Neural crest cell (in vitro differentiated cells): ENCODE measurements at regions not wholly inside any gene's neighbourhood (a gene's known extent, or its start where the extent isn't known, plus 50 kb on each side); places are given as distances from the start of the nearest gene placed in this dataset.
"Not testable (repeated sequence)": the region's sequence is repeated elsewhere in the genome, so short reads cannot be mapped to it uniquely, and the experiment has no call there.

Experiments used
- DNase-seq: peaks from one replicate; pipeline ENCODE4 v3.0.0; 2021; ENCODE audit warnings: low read depth, mixed read lengths, low spot score
- H3K27ac Mint-ChIP-seq: one replicate; pipeline ENCODE4 v1.8.0; 2021; ENCODE audit warnings: mild to moderate bottlenecking, mixed read lengths; ENCODE audit not compliant: unreplicated experiment
- H3K27me3 Mint-ChIP-seq: 2 replicates; pipeline ENCODE4 v1.8.0; 2021; ENCODE audit warnings: low read depth, mild to moderate bottlenecking, mixed read lengths
- H3K36me3 Mint-ChIP-seq: 2 replicates; pipeline ENCODE4 v1.8.0; 2021; ENCODE audit warnings: low read depth, mild to moderate bottlenecking, mixed read lengths
- H3K4me1 Mint-ChIP-seq: 2 replicates; pipeline ENCODE4 v1.8.0; 2021; ENCODE audit warnings: mixed read lengths
- H3K4me3 Mint-ChIP-seq: one replicate; pipeline ENCODE4 v1.8.0; 2021; ENCODE audit warnings: mild to moderate bottlenecking, mixed read lengths
- H3K9me3 Mint-ChIP-seq: 2 replicates; pipeline ENCODE4 v1.8.0; 2021; ENCODE audit warnings: mixed read lengths
- CTCF ChIP-seq: fragments of 200-600 bp; sonication (generic); conservative IDR thresholded peaks from 2 replicates; pipeline ENCODE4 v1.5.0; 2021; ENCODE audit warnings: antibody characterized with exemption, mild to moderate bottlenecking

- Mint-ChIP-seq H3K9me3 (peaks cover 3% of the 10 kb centered on the region), H3K36me3 (no peaks in the 10 kb centered on the region), H3K27ac (no peak overlapping the region), H3K4me3 (no peak overlapping the region), H3K4me1 (no peaks in the 10 kb centered on the region), H3K27me3 (no peaks in the 10 kb centered on the region)
- peak; percentile 73 for TF ChIP-seq CTCF
- peak; percentile 8 for DNase-seq
These were observed 253.7 kb upstream of the CHORDC1 start for GRCh38 chr11:90476442-90477007.

GRCh38 chr11:90468923-90469322 is 246.1 kb upstream of the CHORDC1 start:
- Mint-ChIP-seq H3K27ac (no peak overlapping the region), H3K4me3 (no peak overlapping the region), H3K9me3 (no peaks in the 10 kb centered on the region), H3K27me3 (no peaks in the 10 kb centered on the region), H3K36me3 (no peaks in the 10 kb centered on the region), H3K4me1 (no peaks in the 10 kb centered on the region)
- no peak for TF ChIP-seq CTCF
- no peak for DNase-seq

GRCh38 chr11:90465553-90465952 is 242.7 kb upstream of the CHORDC1 start:
- Mint-ChIP-seq H3K27ac (no peak overlapping the region), H3K4me3 (no peak overlapping the region), H3K9me3 (no peaks in the 10 kb centered on the region), H3K36me3 (no peaks in the 10 kb centered on the region), H3K4me1 (no peaks in the 10 kb centered on the region), H3K27me3 (no peaks in the 10 kb centered on the region)
- TF ChIP-seq CTCF: no peak
- DNase-seq: no peak

GRCh38 chr11:90455347-90455920 is 232.6 kb upstream of the CHORDC1 start:
- not testable (repeated sequence) for H3K27ac Mint-ChIP-seq, DNase-seq

GRCh38 chr11:90453525-90453924 is 230.7 kb upstream of the CHORDC1 start:
- Mint-ChIP-seq H3K4me1 (no peaks in the 10 kb centered on the region), H3K4me3 (no peak overlapping the region), H3K27me3 (no peaks in the 10 kb centered on the region), H3K9me3 (peaks cover 4% of the 10 kb centered on the region), H3K36me3 (no peaks in the 10 kb centered on the region), H3K27ac (no peak overlapping the region)
- no peak for TF ChIP-seq CTCF
- DNase-seq: no peak

More at GRCh38 chr11:90455347-90455920, 232.6 kb upstream of the CHORDC1 start:
- H3K27me3 Mint-ChIP-seq, H3K9me3 Mint-ChIP-seq, H3K4me3 Mint-ChIP-seq, H3K4me1 Mint-ChIP-seq, H3K36me3 Mint-ChIP-seq: not testable (repeated sequence)

GRCh38 chr11:90449606-90450005 is 226.8 kb upstream of the CHORDC1 start:
- H3K9me3 Mint-ChIP-seq: no peaks in the 10 kb centered on the region
- no peak for DNase-seq
- no peak overlapping the region for H3K27ac Mint-ChIP-seq
- no peak overlapping the region for H3K4me3 Mint-ChIP-seq
- peaks cover 3% of the 10 kb centered on the region for H3K4me1 Mint-ChIP-seq
- TF ChIP-seq CTCF: no peak
- H3K36me3 Mint-ChIP-seq: no peaks in the 10 kb centered on the region
- H3K27me3 Mint-ChIP-seq: no peaks in the 10 kb centered on the region
